ENCODE measurements at regions not wholly inside any gene's neighbourhood (a gene's known extent, or its start where the extent isn't known, plus 50 kb on each side); places are given as distances from the start of the nearest gene placed in this dataset.

- TF ChIP-seq CTCF (IDR thresholded peaks at IDR 0.05) (no peak), POLR2A (IDR thresholded peaks at IDR 0.05) (no peak)
Measured at GRCh38 chr5:158522776-158523175, 576.9 kb downstream of the EBF1 start.

Data from thyroid gland (tissue), 4 donors.